Urothelium cell line (cell line): ENCODE measurements at regions not wholly inside any gene's neighbourhood (a gene's known extent, or its start where the extent isn't known, plus 50 kb on each side); places are given as distances from the start of the nearest gene placed in this dataset.

Experiments
- DNase-seq: peaks from one replicate; pipeline ENCODE4 v3.0.0; 2011; ENCODE audit warnings: low spot score, mixed read lengths
- FAIRE-seq: peaks from 2 replicates; lab custom pipeline; 2011; peaks lifted over from hg19 to GRCh38; lab: Jason Lieb, UNC

DNA sequence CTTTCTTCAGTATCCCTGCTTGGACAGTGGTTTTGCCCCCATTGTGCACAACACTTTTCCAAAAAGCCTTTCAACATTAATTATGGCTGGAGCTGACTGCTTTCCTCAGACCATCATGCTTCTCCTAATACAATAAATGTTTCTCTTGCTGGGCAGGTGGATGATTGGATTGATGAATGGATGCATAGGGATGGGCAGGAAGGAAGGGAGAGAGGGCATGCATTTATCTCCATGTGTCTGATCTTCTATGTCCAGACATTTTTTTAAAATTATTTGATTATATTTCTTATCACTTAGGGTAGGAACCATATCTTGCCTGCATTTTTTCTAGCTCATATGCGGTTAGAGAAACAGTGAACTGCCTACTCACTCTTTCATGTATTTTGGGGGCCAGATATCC lies 218.5 kb downstream of the PRL start:
- no peak for FAIRE-seq

GRCh38 chr6:22078802-22079545 lies 217.9 kb downstream of the PRL start:
- FAIRE-seq (no peak), DNase-seq (no peak)

More for the DNA sequence above, 218.5 kb downstream of the PRL start:
- no peak for DNase-seq

DNA sequence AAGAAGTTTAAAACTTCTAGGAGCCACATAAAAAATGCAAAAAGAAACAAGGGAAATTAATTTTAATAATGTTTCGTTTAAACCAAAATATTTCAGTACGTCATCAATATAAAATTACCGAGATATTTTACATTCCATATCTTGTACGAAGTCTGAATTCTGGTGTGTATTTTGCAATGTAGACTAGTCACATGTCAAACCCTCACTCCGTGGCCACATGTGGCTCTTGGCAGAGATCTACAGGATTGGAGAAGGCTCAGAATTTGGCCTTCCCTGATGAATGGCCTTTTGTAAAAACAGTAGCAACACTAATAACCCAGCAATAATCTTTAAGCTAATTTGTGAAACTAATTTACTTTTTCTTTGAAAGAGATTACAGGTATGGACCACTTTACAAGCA lies 217.1 kb downstream of the PRL start:
- DNase-seq (no peak), FAIRE-seq (no peak)

GRCh38 chr6:22081709-22082108 lies 215.1 kb downstream of the PRL start:
- DNase-seq (no peak), FAIRE-seq (no peak)

DNA sequence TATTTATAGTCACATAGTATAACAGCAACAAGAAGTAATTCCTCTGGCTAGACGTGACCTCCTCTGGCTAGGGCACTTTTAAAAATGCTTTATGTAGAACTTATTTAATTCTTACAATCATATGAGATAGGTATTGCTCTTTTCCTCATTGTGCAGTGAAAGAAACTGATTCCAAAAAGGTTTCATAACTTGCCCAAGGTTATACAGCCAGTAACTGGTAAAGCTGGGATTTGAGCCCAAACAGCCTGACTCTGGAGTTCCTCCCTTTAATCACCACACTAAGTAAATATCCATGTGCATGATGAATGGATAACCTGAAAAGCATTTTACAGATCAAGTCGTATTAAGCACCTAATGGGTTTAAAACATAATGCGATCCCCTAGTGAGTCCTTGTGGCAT lies 214.6 kb downstream of the PRL start:
- DNase-seq (no peak), FAIRE-seq (no peak)

GRCh38 chr6:22083119-22083518 lies 213.7 kb downstream of the PRL start:
- no peak for FAIRE-seq
- no peak for DNase-seq

DNA sequence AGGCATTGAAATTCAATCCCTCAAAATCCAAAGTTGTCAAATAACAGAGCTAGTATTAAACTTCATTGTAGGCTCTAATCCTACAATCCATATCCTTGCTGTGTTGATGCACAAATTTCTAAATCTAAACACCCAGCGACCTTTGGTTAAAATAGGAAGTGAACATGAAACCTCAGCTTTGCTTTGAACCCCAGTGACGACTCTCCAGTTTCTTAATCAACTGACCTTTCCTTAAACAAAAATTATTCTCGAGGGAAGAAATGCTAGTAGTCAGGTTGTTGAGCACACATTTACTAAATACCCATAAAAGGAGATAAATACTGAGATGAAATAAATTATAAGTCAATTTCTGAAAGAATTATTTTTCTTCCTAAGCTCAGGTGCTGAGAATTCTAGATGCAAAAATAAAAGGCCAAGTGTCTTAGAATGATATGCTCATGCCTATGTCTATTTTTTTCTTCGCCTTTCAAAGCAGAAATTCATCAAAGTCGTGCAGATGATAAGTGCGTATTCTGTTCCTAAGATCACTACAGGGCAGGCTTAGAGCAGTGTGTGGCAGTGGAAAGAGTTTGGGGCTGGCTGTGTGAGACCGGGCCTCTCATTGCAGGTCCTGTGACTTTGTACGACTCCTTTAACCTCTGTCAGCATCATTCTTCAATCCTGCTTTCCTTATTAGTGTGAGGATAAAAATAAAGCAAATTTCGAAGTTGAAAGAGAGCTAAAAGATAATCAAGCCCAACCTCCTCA lies 208.7 kb downstream of the PRL start:
- DNase-seq (no peak), FAIRE-seq (no peak)

- no peak for FAIRE-seq
- no peak for DNase-seq
Measured at GRCh38 chr6:22091424-22091948, 205.3 kb downstream of the PRL start.

GRCh38 chr6:22095836-22096235 lies 201.0 kb downstream of the PRL start:
- DNase-seq (no peak), FAIRE-seq (no peak)

- DNase-seq (no peak), FAIRE-seq (no peak)
Measured at GRCh38 chr6:22098601-22099031, 198.2 kb downstream of the PRL start.

DNA sequence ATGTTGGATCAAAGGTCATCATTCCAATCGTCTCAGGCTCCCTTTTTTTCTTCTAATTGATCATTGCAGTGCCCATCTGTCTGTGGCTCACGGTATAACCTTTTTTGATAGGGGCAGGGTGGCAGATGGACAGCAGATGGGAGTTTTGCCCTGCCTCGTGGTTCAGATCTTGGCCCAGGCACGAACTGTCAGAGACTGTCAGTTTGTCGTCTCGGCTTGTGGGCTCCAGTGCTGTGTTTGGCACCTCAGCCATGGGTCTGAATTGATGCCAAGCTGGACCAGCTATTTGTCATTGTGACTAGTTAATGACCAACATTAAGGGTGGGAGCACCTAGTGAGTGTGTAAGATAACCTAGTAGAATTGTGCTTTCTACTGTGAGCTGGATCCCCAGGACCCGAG lies 197.6 kb downstream of the PRL start:
- DNase-seq: no peak
- FAIRE-seq: no peak

- DNase-seq (no peak), FAIRE-seq (no peak)
Measured at GRCh38 chr6:22099923-22100322, 196.9 kb downstream of the PRL start.

- FAIRE-seq (no peak), DNase-seq (no peak)
Measured at GRCh38 chr6:22101163-22101562, 195.7 kb downstream of the PRL start.

DNA sequence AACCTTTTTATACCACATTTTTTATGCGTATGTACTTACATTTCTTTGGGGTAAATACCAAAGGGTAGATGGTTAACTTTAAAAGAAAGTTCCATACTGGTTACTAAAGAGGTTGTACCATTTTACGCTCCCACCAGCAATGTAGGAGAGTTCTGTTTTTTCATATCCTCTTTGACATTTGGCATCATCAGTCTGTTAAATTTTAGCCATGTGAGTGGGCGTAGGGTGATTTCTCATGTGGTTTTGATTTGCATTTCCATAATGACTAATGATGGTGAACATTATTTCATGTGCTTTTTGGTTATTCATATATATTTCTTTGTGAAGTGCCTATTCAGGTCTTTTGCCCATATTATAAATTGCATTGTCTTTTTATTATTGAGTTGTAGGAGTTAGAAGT lies 194.2 kb downstream of the PRL start:
- no peak for FAIRE-seq
- no peak for DNase-seq

DNA sequence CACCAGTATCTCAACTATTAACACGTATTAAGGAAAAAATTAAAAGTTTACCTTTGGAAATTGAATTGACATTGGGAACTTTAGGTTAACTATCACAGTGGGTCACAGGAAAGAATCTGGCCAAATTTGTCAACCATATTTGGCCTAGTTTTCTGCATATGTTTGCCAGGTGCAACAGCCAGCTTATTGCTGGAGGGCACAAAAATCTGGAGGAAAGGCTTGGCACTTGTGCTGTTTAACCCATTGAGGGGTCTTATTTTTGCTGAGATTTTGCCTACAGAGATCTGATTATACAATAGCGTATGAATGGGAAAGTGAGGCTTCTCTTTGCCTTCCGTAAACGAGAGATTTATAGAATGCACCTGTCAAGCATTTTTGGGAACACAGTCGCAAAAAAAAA lies 190.4 kb downstream of the PRL start:
- FAIRE-seq (no peak), DNase-seq (no peak)

DNA sequence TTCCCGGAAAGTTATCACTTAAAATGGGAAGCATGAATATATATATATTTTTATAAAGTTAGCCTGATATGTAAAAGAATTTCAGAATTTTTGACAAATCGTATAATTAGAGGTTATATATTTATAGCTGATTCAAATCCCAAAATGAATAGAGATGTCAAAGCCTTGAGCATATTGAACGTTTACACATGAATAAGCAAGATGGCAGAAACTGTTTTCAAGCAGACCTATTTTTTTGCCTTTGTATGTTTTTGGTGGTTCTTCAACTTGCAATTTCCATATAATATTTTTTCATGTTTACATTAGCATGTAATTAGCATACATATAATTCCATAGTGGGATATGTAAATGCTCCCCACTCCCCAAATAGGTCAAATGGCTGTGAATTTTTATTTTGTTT lies 189.9 kb downstream of the PRL start:
- no peak for DNase-seq
- no peak for FAIRE-seq

DNA sequence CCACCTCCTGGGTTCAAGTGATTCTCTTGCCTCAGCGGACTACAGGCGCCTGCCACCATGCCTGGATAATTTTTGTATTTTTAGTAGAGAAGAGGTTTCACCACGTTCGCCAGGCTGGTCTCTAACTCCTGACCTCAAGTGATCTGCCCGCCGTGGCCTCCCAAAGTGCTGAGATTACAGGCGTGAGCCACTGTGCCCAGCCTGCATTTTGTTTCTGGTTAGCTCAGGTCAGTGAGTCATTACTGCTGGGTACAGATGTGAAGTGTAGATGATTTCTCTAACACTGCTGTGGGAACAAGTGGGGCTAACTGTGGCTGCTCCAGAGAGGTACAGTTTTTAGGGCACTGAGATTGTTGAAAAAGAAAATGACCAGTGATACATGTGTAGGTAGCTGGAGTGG lies 188.6 kb downstream of the PRL start:
- DNase-seq (no peak), FAIRE-seq (no peak)

DNA sequence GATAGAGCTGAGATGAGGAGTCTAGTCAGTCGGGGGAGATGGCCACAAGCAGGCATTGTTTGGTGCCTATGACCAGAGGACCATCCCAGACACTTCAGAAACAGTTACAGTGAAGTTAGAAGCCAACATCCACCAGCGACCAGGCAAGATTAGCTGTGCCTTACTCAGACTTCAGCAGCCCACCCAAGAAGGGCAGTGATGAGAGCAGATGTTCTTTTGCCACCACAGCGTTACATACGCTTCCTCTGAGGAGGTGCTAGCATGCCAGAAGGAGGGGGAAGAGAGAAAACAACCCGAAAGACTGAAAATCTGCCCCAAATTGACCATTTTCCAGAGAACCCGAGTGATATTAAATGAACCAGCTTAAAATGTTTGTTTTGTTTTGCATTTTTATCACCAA lies 186.8 kb downstream of the PRL start:
- DNase-seq (no peak), FAIRE-seq (no peak)

- no peak for FAIRE-seq
- DNase-seq: no peak
Measured at GRCh38 chr6:22112461-22112860, 184.4 kb downstream of the PRL start.

DNA sequence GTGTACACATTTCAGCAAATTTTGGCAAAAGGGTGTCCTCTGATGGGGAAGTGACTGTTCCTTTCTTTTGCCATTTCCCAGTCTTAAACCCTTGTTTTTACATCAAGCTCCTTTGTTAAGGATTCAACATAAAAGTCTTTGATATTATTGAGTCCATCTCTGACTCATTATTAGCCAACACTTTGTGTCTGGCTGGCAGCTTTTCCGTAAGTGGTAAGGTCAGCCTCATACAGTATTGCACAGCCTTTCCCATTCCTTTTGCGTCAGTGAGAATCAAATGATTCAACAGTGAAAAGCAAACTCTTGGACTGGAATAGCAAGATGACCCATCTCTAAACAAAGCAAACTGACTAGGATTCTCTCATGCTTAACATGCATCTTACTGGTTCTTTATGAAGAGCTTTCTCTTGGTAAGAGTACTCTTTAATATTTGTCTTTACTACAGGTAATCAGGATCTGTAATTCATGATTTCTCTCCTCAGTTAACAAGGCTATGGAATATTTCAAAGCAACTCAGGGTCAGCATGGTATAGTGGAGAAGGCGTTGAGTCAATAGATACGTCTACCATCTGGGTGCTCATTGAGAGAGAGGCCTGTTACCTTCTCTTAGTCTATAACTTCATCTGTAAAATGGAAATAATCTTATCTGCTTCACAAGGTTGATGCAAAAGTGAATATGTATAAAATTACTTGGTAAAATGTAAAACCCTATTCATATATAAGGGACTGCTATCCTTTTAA lies 183.6 kb downstream of the PRL start:
- no peak for FAIRE-seq
- peak; percentile 50 for DNase-seq

- DNase-seq (no peak), FAIRE-seq (no peak)
Measured at GRCh38 chr6:22115559-22115958, 181.3 kb downstream of the PRL start.

DNA sequence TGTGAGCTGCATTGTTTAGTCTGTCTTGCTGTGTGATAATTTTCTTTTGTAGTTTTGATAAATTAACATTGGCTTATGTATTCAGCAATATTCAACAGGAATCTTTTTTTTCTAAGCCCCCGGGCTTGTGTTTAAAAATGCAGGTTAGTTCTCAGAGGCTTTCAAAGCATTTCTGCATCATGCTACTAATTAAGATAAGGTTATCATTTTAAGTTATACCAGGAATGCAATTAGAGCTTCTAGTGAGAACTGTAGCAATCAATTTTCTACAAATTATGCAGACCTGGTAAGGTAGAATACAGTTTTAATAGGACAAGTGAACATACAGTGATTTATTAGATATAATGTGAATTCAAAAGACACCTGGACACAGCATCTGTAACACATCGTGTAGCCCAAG lies 179.2 kb downstream of the PRL start:
- DNase-seq (no peak), FAIRE-seq (no peak)
